ENCODE measurements at regions not wholly inside any gene's neighbourhood (a gene's known extent, or its start where the extent isn't known, plus 50 kb on each side); places are given as distances from the start of the nearest gene placed in this dataset.
"Not testable (repeated sequence)": the region's sequence is repeated elsewhere in the genome, so short reads cannot be mapped to it uniquely, and the experiment has no call there.

DNA sequence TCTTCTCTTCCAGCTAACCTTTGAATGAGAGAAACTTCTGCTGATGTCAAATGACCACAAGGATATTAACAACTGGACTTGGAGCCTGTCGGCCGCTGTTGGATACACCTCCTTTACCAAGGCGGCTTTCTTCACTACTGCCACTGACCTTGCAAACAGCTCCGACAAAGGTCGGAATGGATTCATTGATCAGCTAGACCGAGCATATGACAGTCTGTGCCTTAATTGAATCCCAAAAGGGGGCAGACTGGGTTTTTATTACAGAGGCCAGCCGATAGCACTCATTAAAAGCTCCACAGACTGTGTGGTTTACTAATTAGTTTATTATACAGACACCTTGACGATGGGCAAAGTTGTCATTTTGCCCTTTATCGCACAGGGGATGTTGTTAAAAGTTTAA lies 394.5 kb downstream of the RERGL start:
- no peak for DNase-seq

DNA sequence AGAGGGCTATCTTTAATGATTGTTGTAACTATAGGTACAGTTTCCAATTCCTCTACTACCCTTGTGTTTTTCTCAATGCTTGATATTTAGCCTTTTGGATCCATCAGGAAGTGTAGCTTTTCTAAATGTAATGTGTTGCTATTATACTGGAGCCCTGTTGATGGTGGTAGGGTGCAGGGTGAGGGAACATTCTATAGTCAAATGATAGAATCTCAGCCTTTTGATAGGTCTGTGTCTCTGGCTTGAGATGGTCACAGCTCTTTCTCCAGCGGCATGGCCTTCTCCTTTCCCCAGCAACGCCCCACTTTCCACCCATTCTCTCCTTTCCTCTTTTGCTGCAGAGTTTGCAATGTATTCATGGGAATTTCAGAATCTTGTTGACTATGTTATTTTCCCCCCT lies 398.6 kb downstream of the RERGL start:
- no peak for DNase-seq

DNA sequence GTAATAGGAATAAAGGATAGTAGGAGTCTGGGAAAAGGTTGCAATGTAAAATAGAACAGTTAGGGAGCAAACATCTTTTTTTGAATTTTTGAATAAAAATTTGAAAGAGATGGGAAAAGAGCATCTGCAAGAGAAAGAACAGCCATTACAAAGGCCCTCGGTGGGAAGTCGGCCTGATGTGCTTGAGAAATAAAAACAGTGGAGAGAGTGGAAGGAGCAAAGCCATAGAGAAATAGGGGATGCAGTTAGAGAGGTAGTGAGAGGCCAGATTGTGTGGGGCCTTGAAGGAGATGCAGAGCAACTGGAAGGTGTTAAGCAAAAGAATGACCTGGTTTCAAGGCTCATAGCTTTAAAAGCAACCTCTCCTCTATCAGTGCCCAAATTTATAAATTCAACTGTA lies 409.8 kb downstream of the RERGL start:
- DNase-seq, result no peak

DNA sequence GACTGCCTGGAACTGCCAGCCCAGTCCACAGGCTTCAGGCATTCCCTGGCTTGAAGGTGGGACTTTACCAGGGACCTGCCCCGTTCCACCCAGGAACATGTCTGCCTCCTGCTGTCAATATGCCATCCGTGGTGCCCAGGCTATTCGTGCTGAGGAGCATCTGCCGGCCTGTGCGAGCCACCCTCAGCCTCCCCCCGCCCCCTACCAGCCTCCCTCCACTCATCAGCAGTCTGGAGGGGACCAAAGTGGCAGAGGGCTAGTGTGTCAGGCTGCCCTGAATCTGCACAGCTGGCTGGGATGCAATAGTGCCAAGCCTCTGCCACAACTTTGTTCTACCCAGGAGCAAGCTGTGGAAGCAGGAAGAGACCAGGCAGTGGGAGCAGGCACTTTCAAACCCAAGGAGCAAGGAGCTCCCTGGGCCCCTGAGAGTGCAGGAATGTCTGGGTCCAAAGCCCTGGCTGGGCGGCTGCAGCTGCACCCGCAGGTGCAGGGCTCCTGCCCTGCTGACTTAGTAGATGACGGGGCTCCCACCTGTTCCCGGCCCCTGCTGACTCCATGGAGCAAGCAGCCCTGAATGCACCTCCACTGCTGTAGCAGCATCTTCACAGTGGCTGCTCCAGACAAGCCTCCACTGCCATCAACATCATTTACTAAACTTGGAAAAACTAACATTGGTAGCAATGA lies 423.2 kb downstream of the RERGL start:
- DNase-seq, result no peak

DNA sequence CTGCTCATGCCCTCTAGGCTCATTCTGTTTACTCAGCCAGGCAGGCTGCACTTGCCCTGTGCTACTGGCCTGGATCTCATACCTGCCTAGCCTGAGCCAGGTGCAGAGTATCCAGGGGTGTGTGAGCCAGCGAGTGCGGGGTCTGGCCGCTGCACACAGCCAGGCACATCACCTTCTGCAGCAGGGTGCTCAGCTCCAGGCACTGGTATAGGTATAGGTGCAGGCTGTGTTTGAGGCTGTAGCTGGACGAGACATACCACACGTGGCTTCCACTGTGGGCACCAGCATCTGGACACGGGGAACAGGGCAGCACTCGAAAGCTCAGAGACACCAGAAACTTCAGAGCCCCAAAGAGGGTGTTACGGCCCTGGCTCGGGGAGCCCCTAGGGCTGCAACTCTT lies 424.2 kb downstream of the RERGL start:
- DNase-seq, result no peak

DNA sequence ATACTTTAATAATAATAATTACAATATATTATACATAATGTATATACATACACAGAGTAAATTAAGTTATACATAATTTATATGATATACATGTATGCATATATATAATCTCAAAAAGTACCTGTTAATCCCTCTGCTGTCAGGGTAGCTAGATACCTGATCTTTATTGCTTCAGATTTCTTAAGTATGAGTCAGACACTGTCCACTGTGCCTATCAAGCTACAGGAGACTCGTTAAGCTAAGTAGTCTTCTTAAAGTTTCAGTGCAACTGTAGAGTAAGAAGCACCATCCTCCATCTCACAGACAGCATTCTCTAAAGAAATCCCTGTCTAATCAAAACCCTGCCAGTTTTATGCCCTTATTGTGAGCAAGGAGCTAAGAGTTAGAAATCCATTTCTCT lies 428.7 kb downstream of the RERGL start:
- DNase-seq, result no peak

DNA sequence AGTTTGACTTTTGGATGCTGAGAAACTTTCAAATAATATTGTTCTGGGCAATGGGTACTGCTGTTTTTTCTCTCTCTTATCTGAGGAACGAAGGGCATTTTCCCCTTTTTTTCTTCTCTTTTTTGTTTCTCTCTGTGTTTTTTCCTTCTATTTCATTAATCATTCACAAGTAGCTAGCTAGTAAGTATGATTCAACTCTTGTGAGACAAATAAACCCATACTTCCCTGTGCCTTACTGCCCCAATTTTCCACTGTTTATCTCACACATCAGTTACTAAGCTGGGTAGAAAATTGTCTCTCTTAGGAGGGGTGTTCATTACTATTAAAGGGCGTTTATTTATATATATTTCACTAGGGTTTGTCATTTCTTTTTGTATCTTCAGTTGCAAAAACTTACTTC lies 437.6 kb downstream of the RERGL start:
- DNase-seq, result no peak

DNA sequence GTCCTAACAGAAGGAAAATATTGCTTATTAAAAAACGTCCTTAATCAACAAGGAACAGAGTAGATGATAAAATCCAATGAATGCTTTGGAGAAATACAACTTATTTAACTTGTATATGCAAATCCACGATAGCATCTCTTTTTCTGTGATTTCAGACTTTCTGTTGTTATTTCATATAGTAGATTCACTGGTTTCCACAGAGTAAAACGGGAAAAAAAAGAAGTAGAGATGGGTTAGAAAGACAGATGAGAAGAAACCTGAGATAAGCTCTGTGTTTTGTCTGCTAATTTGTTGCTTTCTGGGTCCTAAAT lies 447.7 kb downstream of the RERGL start:
- DNase-seq, result no peak

DNA sequence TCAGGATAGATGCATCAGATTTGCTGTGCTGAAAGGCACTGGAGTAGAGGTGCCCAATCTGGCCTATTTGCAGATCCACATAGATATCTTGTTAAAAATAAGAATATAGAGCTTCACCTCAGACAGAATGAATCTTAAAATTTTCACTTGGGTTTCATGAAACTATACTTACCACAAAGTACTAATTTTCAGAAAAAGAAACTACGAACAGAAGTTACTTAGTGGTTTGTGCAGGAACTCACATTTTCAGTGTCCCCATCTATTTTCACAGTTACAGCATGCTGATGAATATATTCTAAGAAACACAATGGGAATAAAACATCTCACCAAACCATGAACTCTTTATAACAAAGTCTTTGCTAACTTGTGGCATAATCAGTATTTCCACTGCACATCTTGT lies 449.4 kb downstream of the RERGL start:
- no peak for DNase-seq

DNA sequence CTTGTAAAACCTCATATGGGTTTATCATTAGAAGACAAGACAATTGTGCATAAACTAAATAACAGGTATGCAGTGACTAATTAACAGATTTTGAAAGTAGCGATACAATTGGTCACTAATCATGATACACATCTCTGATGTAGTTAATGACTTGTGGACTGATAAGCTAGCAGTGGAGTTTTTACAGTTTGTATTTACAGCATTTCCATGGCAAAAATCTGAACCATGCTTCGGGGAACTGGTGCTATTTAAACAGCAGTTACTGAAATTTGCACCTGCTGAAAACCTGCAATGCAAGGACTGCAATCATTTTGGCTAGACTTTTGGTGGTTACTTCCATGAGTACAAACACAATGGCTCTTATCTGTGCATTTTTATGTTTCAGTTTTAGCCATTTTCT lies 471.2 kb downstream of the RERGL start:
- DNase-seq, result no peak

DNA sequence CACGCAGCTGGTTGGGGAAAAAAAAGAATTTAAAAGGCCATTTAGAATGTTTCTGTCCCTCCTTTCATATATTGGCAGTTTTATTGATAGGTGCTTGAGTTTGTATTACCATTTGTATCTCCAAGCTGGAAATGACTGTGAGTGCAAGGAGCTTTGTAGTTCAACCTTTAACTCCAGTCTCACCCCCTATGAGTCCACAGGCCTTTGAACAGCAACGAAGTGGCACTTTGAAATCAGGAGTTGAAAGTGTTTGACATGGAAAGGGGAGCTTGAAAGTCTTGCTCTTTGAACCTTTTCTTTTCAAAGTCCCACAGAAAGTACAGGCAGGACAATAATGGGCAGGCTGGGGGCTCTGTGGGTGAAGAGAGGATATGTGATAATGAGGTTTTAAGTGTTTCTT lies 480.3 kb downstream of the RERGL start:
- no peak for DNase-seq

DNA sequence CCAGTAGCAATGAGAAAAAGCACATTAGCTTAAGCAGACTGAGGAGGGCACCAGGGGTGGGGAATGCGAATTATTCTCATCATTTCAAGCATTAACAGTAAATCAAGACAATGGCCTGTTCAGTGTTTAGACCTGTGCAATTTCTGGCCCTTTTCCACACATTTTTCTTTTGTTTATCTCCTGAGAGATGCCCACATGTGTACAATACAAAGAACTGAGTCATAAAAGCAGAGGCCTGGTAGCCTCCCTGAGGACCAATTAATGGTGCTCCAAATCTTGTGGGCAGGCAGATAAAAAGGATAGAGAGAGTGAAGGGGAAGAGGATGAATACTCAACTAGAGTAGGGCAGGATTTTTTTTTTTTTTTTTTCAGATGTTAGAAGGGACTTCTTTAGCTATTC lies 480.8 kb downstream of the RERGL start:
- DNase-seq, result no peak

DNA sequence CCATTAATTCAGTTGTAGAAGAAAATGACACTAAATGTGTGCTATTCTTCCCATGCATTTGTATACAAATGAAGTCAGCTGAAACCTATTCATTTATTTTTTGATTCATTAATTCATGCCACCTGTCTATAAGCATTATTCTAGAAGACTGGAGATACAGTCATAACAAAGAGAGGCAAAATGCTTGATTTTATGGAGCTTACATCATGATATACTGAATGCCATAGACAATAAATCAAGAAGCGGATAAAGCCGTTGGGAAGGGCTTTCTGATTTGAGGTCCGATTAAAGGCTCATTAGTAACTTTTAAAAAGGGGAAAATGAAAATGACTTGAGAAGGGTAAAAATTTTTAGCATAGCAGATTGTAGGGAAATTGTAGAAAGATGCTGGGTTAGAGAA lies 494.9 kb downstream of the RERGL start:
- no peak for DNase-seq

DNA sequence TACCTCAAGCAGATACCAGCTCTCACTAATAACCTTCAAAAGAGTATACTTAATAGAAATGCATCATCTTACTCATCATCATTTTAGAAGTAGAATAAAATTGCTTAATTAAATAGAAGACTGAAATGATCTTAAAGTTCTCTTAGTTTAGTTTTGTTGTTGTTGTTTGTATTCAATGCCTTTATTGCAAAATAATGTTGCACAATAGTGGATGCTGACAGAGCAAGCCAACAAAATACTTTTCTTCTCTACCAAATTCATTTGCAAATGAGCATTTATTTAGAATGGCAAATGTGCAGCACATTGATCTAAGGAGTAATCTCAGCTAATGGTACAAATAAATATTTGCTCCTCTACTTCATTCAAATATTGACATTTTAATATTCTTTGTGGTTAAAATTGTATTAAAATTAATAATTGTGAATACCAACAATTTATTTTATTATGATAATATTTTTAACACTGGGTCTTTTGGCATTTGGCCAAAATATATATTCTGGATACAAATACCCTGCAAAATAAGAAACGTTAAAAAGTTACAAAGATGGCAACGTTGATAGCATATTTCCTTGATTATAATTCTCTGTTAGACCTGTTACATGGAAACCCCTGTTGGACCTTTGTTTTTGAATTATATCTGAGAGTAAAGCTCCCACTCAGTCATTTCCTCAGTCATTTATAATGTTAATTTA lies 496.1 kb downstream of the RERGL start:
- no peak for DNase-seq

DNA sequence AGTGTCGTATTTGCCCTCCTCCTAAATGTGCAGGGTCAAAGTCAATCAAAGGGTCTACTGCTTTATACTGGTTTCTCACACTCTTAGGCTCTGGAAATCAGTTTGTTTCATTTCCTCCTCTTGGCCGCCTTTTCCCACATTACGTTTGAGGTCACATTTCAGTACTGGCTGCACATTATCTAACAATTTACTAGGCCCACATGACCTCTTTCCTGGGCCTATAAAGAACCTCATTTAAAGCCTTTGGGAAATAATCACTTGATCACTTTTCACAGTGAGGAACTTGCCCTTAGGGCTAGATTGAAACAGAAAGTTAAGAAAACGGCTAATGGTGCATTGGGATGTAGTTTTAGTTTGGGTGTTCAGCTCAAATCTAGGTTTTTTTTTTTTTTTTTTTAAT lies 497.5 kb downstream of the RERGL start:
- no peak for DNase-seq

DNA sequence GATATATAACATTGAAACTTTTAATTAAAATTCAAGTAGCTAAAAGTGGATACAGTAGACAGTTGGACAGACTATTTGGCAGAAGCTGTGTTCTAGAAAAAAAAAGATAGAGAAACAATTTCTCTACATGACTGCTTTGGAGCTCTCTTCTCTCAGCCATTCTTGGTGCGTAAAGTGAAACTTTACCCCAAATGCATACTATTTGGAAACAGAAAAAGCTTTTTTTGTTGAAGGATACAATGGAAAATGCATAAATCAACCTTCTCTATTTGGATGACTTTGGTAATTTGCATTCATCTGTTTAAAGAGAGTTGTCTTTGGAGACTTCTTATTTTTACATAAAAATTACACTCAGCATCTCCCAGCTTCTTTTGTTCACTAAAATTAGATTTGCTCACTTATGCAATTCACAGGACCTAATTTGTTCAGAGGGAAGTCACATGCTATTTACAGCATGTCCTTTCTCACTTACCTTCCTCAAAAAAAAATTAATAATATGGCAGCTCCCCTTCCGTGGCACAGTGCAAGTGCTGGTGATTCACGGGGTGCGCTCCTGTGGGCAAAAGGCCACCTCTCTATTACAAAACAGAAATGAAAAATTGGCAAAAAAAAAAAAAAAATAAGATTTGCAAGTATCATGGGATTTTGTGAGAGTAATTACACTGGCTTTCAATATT lies 498.9 kb downstream of the RERGL start:
- DNase-seq, result no peak

DNA sequence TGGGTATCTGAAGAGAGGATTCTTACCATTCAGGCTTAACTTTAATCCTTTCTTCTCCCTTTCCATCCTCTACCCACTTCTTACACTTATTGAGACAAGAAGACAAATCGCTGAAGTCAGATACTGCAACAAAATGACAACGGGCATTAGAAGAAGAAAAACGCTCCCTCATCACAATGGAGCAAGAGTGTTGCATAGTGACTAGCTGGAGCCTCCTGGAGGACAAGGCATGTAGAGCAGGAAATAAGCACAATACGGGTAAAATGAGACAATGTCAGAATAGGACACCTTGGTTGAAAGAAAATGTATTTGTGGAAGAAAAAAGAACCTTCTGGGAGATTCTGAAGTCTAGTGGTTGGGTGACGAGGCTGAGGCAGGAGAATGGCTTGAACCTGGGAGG lies 501.0 kb downstream of the RERGL start:
- peak; percentile 13 for DNase-seq

DNA sequence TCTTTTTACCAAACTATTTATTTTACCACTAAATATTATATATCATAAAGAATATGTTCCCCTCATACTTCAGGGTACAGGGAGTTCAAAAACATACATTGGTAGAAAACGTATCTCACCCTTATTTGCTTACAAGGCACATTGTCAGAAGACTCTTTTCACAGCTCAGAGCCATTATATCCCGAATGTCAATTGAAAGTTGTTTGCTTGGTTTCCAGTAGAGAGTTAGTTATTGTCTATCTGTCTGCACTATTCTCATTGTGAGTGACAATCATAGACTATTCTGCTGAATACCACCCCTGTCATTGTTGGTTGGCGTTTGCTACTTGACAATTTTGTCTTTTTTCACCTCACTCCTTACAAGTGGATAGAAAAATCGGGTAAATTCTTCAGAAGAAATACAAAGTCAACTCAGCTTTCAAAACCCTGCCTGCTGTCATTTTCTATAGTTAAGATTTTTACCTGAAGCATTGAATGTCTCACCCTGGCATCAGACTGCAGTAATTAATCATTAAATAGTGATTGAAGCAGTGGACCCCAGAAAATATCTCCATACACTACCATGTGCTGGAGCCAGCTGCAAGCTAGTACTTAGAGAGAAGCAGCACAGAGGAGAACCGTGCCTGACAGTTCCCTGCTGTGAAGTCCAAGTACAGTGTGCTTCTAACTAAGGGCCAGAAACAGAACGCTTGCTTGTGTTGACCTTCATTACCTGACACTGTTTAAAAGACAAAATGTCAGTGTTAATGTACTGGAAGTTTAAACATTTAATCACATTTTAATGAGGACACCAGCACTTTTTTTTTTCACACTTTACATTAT lies 510.6 kb downstream of the RERGL start:
- DNase-seq, result no peak

DNA sequence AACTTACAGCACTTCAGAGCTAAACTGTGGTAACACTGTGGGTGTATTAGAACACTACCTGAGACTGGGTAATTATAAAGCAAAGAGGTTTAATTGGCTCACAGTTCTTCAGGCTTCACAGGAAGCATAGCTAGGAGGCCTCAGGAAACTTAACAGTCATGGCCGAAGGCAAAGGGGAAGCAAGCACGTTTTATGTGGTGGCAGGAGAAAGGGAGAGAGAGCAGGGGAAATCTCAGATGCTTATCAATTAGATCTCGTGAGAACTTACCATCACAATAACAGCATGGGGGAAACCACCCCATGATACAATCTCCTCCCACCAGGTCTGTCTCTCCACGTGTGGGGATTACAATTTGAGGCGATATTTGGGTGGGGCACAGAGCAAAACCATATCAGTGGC lies 512.6 kb downstream of the RERGL start:
- DNase-seq, result peak; percentile 0

DNA sequence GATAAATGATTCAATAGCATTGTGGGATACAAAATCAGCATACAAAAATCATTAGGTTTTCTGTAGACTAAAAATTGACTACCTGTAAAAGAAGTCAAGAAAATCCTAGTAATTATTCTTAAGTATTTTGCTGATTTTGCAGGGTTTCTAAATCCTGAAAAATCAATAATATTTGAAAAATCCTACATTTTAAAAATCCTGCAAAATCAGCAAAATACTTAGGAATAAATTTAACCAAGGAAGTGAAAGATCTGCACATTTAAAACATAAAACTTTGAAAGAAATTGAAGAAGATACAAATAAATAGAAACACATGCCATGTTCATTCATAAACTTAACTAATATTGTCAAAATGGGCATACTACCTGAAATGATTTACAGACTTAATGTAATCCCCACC lies 517.7 kb downstream of the RERGL start:
- DNase-seq, result no peak

DNA sequence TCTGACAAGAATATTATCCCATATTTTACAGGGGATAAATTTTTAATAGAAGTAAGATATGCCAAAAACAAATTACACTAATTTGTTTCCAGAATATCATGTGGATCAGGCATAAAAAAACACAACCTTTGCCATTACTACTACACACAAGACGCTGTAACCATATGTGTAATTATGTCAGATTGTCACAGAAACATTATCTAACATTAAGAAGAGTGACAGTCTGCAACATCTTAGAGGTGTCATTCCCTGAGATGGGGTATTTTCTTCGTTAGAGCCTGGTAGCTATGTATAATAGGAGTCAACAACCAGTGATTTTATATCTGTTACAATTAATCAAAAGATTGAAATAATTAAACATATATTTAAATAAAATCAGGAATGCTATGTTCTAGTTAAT lies 518.9 kb downstream of the RERGL start:
- DNase-seq, result no peak

DNA sequence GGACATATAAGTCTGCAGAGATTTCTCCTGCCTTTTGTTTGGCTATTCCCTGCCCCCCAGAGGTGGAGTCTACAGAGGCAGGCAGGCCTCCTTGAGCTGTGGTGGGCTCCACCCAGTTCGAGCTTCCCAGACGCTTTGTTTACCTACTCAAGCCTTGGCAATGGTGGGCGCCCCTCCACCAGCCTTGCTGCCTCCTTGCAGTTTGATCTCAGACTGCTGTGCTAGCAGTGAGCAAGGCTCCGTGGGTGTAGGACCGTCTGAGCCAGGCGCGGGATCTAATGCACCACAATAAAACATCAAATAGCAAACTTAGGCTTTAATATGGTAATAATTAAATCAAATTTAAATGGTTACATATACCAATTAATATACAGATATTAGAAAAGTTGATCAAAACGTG lies 525.4 kb downstream of the RERGL start:
- not testable (repeated sequence) for DNase-seq

DNA sequence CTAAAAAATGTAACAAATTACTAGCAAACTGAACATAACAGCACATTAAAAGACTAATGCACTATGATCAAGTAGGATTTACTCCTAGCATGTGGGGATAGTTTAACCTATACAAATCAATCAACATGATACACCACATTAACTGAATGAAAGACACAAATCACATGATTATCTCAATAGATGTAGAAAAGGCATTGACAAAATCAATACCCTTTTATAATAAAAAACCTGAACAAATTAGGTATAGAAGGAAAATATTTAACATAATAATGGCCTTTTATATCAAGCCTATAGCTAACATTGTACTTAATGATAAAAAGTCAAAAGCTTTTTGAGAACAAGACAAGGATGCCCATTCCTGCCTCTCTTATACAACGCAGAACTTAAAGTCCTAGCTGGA lies 540.0 kb downstream of the RERGL start:
- DNase-seq, result no peak

DNA sequence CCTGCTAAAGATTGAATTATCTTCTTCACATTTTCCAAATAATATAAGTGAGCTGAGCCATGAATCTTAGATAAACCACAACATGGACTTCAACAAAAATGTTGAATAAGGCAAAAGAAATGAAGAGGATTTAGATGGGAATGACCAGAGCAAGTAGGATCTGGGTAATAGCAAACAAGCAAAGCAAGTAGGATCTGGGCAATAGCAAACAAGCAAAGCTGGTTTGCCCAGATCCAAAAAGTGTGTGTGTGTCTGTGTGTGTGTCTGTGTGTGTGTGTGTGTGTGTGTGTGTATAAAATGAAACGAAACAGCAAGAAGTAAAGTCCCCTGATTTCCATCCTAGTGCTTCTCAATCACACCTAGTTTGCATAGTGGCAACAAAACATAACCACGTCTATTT lies 549.1 kb downstream of the RERGL start:
- DNase-seq, result no peak

Measured in hematopoietic multipotent progenitor cell treated with erythropoietin and hydrocortisone succinate and interleukin-3 and kit ligand, for 4 days (in vitro differentiated cells).